HUES48 (cell line): ENCODE measurements at regions not wholly inside any gene's neighbourhood (a gene's known extent, or its start where the extent isn't known, plus 50 kb on each side); places are given as distances from the start of the nearest gene placed in this dataset.
"Not testable (repeated sequence)": the region's sequence is repeated elsewhere in the genome, so short reads cannot be mapped to it uniquely, and the experiment has no call there.

ENCODE experiments used
- H3K27ac ChIP-seq: one replicate; pipeline ENCODE4 v1.7.0; 2013; ENCODE audit warnings: low read depth, low read length, inconsistent platforms
- H3K27me3 ChIP-seq: 2 replicates; pipeline ENCODE4 v1.6.1; 2013; ENCODE audit warnings: mild to moderate bottlenecking, low read length; ENCODE audit not compliant: control insufficient read depth, insufficient read depth
- H3K36me3 ChIP-seq: 2 replicates; pipeline ENCODE4 v1.6.1; 2013; ENCODE audit warnings: low read length; ENCODE audit not compliant: control insufficient read depth, insufficient read depth
- H3K4me1 ChIP-seq: 2 replicates; pipeline ENCODE4 v1.6.1; 2013; ENCODE audit warnings: mild to moderate bottlenecking, low read length; ENCODE audit not compliant: control insufficient read depth, insufficient read depth
- H3K4me3 ChIP-seq: 2 replicates; pipeline ENCODE4 v1.5.1; 2013; ENCODE audit warnings: mild to moderate bottlenecking, low read depth, low read length
- H3K9ac ChIP-seq: 2 replicates; pipeline ENCODE4 v1.6.1; 2013; ENCODE audit warnings: mild to moderate bottlenecking, low read depth, low read length, moderate library complexity
- H3K9me3 ChIP-seq: 2 replicates; pipeline ENCODE4 v1.6.1; 2013; ENCODE audit warnings: low read length; ENCODE audit not compliant: control insufficient read depth, insufficient read depth

GRCh38 chr21:20261364-20261763 is 736.8 kb upstream of the NCAM2 start:
- H3K9ac ChIP-seq: no peak overlapping the region
- H3K4me3 ChIP-seq: no peak overlapping the region
- no peaks in the 10 kb centered on the region for H3K4me1 ChIP-seq
- no peaks in the 10 kb centered on the region for H3K27me3 ChIP-seq
- H3K27ac ChIP-seq: no peak overlapping the region
- no peaks in the 10 kb centered on the region for H3K9me3 ChIP-seq
- H3K36me3 ChIP-seq: no peaks in the 10 kb centered on the region

- no peaks in the 10 kb centered on the region for H3K36me3 ChIP-seq
- H3K27me3 ChIP-seq: no peaks in the 10 kb centered on the region
- H3K9ac ChIP-seq: no peak overlapping the region
- H3K4me1 ChIP-seq: no peaks in the 10 kb centered on the region
- no peak overlapping the region for H3K4me3 ChIP-seq
- no peaks in the 10 kb centered on the region for H3K9me3 ChIP-seq
- H3K27ac ChIP-seq: no peak overlapping the region
Observed at GRCh38 chr21:20265707-20266440, 732.3 kb upstream of the NCAM2 start.

GRCh38 chr21:20266441-20266710 is 731.8 kb upstream of the NCAM2 start:
- H3K27me3 ChIP-seq: no peaks in the 10 kb centered on the region
- no peak overlapping the region for H3K9ac ChIP-seq
- H3K9me3 ChIP-seq: no peaks in the 10 kb centered on the region
- H3K27ac ChIP-seq: no peak overlapping the region
- no peaks in the 10 kb centered on the region for H3K4me1 ChIP-seq
- no peak overlapping the region for H3K4me3 ChIP-seq
- no peaks in the 10 kb centered on the region for H3K36me3 ChIP-seq

GRCh38 chr21:20270365-20271055 is 727.7 kb upstream of the NCAM2 start:
- Histone ChIP-seq H3K36me3 (no peaks in the 10 kb centered on the region), H3K9ac (no peak overlapping the region), H3K4me1 (peaks cover 17% of the 10 kb centered on the region), H3K27ac (no peak overlapping the region), H3K4me3 (no peak overlapping the region), H3K27me3 (no peaks in the 10 kb centered on the region), H3K9me3 (no peaks in the 10 kb centered on the region)

- Histone ChIP-seq H3K36me3 (no peaks in the 10 kb centered on the region), H3K4me3 (no peak overlapping the region), H3K27me3 (no peaks in the 10 kb centered on the region), H3K9ac (no peak overlapping the region), H3K27ac (peak overlapping the region; percentile 33), H3K4me1 (peaks cover 41% of the 10 kb centered on the region), H3K9me3 (no peaks in the 10 kb centered on the region)
Observed at GRCh38 chr21:20272791-20273362, 725.3 kb upstream of the NCAM2 start.

- Histone ChIP-seq H3K27ac (peak overlapping the region; percentile 91), H3K9me3 (peaks cover 3% of the 10 kb centered on the region; the same call in 1 of the 2 replicates), H3K4me1 (peaks cover 44% of the 10 kb centered on the region), H3K27me3 (no peaks in the 10 kb centered on the region), H3K4me3 (peak overlapping the region; percentile 43; the same call in 1 of the 2 replicates), H3K9ac (no peak overlapping the region), H3K36me3 (no peaks in the 10 kb centered on the region)
Observed at GRCh38 chr21:20276377-20276776, 721.8 kb upstream of the NCAM2 start.

- peaks cover 3% of the 10 kb centered on the region; the same call in 1 of the 2 replicates for H3K9me3 ChIP-seq
- peak overlapping the region; percentile 43 for H3K4me3 ChIP-seq
- H3K36me3 ChIP-seq: no peaks in the 10 kb centered on the region
- H3K4me1 ChIP-seq: peaks cover 44% of the 10 kb centered on the region
- H3K27ac ChIP-seq: peak overlapping the region; percentile 91
- H3K9ac ChIP-seq: no peak overlapping the region
- H3K27me3 ChIP-seq: no peaks in the 10 kb centered on the region
Observed at GRCh38 chr21:20276954-20277353, 721.3 kb upstream of the NCAM2 start.

- no peaks in the 10 kb centered on the region for H3K27me3 ChIP-seq
Observed at GRCh38 chr21:20283836-20284235, 714.4 kb upstream of the NCAM2 start.

GRCh38 chr21:20292280-20292679 is 705.9 kb upstream of the NCAM2 start:
- Histone ChIP-seq H3K27me3 (no peaks in the 10 kb centered on the region), H3K4me1 (no peaks in the 10 kb centered on the region), H3K9ac (no peak overlapping the region), H3K9me3 (no peaks in the 10 kb centered on the region), H3K36me3 (no peaks in the 10 kb centered on the region), H3K27ac (no peak overlapping the region), H3K4me3 (no peak overlapping the region)

More at GRCh38 chr21:20283836-20284235, 714.4 kb upstream of the NCAM2 start:
- Histone ChIP-seq H3K4me3 (no peak overlapping the region), H3K9ac (no peak overlapping the region), H3K9me3 (peaks cover 3% of the 10 kb centered on the region; the same call in 1 of the 2 replicates), H3K36me3 (no peaks in the 10 kb centered on the region), H3K4me1 (no peaks in the 10 kb centered on the region), H3K27ac (no peak overlapping the region)

- H3K4me3 ChIP-seq, H3K36me3 ChIP-seq, H3K9me3 ChIP-seq, H3K9ac ChIP-seq, H3K4me1 ChIP-seq, H3K27ac ChIP-seq, H3K27me3 ChIP-seq: not testable (repeated sequence)
Observed at GRCh38 chr21:20292854-20293253, 705.4 kb upstream of the NCAM2 start.

GRCh38 chr21:20301395-20301794 is 696.8 kb upstream of the NCAM2 start:
- no peaks in the 10 kb centered on the region for H3K36me3 ChIP-seq
- H3K4me1 ChIP-seq: no peaks in the 10 kb centered on the region
- H3K9me3 ChIP-seq: no peaks in the 10 kb centered on the region
- no peaks in the 10 kb centered on the region for H3K27me3 ChIP-seq
- H3K27ac ChIP-seq: no peak overlapping the region
- no peak overlapping the region for H3K4me3 ChIP-seq
- no peak overlapping the region for H3K9ac ChIP-seq
